ENCODE measurements at regions not wholly inside any gene's neighbourhood (a gene's known extent, or its start where the extent isn't known, plus 50 kb on each side); places are given as distances from the start of the nearest gene placed in this dataset.
"Not testable (repeated sequence)": the region's sequence is repeated elsewhere in the genome, so short reads cannot be mapped to it uniquely, and the experiment has no call there.

DNA sequence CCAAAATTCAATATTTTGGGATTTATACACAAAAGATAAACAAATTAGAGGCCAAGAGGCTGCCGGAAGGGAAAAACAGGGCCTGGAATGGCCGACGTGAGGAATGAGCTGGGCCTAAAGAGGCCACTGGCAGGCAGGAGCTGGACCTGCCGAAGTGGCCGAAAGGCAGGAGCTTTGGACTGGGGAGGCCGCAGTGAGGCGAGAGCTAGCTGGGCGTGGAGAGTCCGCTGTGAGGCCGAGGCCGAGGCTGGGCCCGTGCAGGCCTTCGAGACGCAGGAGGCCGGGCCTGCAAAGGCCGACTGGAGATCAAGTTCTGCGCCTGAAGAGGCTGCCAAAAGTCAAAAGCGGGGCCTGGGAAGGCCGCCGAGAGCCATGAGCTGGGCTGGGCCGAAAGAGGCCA lies 316.5 kb downstream of the OR4F29 start:
- TF ChIP-seq CTCF, POLR2A, EP300 (IDR thresholded peaks at IDR 0.05): not testable (repeated sequence)

All from ovary (tissue), 3 donors.